Natural killer cell (primary cell): ENCODE measurements at regions not wholly inside any gene's neighbourhood (a gene's known extent, or its start where the extent isn't known, plus 50 kb on each side); places are given as distances from the start of the nearest gene placed in this dataset.

Experiments
- ATAC-seq, 3 donors: fragments of 150-1000 bp in 2 of 3; fragments of 200-7000 bp in 1 of 3; cut with Tn5 transposase; 1 replicate in 1 of 3; 2 replicates in 2 of 3; pipeline ENCODE4 v1.10.0; 2021; ENCODE audit warnings: mild to moderate bottlenecking in 2 of 3, moderate library complexity in 2 of 3
- DNase-seq, 2 donors: peaks; one replicate each; pipeline versions ENCODE4 v3.0.0 to v3.0.0-alpha.2; 2013 to 2021; ENCODE audit warnings: mixed read lengths in 1 of 2
- H3K27ac ChIP-seq: one replicate; pipeline ENCODE4 v1.5.1; 2013; ENCODE audit warnings: mild to moderate bottlenecking, low read length
- H3K27me3 ChIP-seq: one replicate; pipeline ENCODE4 v1.6.1; 2013; ENCODE audit warnings: low read length; ENCODE audit not compliant: control insufficient read depth, insufficient read depth
- H3K36me3 ChIP-seq: one replicate; pipeline ENCODE4 v1.6.1; 2013; ENCODE audit warnings: low read length; ENCODE audit not compliant: control insufficient read depth, insufficient read depth
- H3K4me1 ChIP-seq: one replicate; pipeline ENCODE4 v1.6.1; 2013; ENCODE audit warnings: low read length; ENCODE audit not compliant: control insufficient read depth, insufficient read depth
- H3K4me3 ChIP-seq: one replicate; pipeline ENCODE4 v1.5.1; 2013; ENCODE audit warnings: low read length
- H3K9me3 ChIP-seq: one replicate; pipeline ENCODE4 v1.6.1; 2013; ENCODE audit warnings: low read length; ENCODE audit not compliant: control insufficient read depth, insufficient read depth
- H3K27ac Mint-ChIP-seq, 2 donors: one replicate each; pipeline ENCODE4 v1.8.0; 2022; ENCODE audit warnings: mild to moderate bottlenecking in 2 of 2, mixed read lengths in 2 of 2, moderate library complexity in 1 of 2
- H3K27me3 Mint-ChIP-seq, 2 donors: one replicate each; pipeline ENCODE4 v1.8.0; 2022; ENCODE audit warnings: low read depth in 2 of 2, mixed read lengths in 2 of 2
- H3K36me3 Mint-ChIP-seq: one replicate; pipeline ENCODE4 v1.8.0; 2022; ENCODE audit warnings: mixed read lengths
- H3K4me1 Mint-ChIP-seq, 2 donors: one replicate each; pipeline ENCODE4 v1.8.0; 2022; ENCODE audit warnings: mixed read lengths in 2 of 2
- H3K4me3 Mint-ChIP-seq: one replicate; pipeline ENCODE4 v1.8.0; 2022; ENCODE audit warnings: mild to moderate bottlenecking, moderate library complexity, mixed read lengths
- H3K9me3 Mint-ChIP-seq, 2 donors: one replicate each; pipeline ENCODE4 v1.8.0; 2022; ENCODE audit warnings: mixed read lengths in 2 of 2
- WGBS: methylation state at CpG from one replicate; pipeline ENCODE4 v1.1.7; 2013; ENCODE audit warnings: missing lambda C conversion rate; ENCODE audit not compliant: insufficient coverage; 5-methylcytosine and 5-hydroxymethylcytosine counted together
- intact Hi-C: fragments of 100-400 bp; cut with micrococcal nuclease; formaldehyde crosslinking; loops from one replicate; pipeline ENCODE4 v1.14.2; 2022
- TF ChIP-seq, protein P1 (sequence below): fragments of 200-600 bp; IDR thresholded peaks from one replicate; pipeline ENCODE4 v1.8.0; 2022; ENCODE audit warnings: antibody characterized with exemption

DNA sequence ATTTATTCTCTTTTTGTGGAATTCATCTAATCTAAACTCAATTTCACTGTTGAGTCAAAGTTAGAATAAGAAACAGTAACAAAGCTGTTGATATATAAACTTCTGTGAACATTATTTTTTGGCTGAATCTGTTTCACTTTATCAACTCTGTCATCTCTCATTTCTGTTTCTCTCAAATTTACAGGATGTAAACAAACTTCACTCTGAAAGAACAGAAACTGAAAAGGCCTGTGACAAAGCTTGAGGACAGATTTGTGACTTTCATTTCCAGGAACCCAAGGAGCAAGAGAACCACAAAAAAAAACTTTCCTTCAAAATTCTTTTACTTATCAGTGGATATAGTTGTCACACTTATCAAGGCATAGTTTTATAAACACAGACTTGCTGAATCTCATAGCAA, 447.9 kb upstream of the OPRM1 start:
- intact Hi-C loops: no loop called here
- DNase-seq: no peak
- H3K4me1 Mint-ChIP-seq: no peaks in the 10 kb centered on the region
- H3K4me3 Mint-ChIP-seq: no peak overlapping the region
- Histone ChIP-seq H3K9me3 (no peaks in the 10 kb centered on the region), H3K27ac (no peak overlapping the region), H3K27me3 (no peaks in the 10 kb centered on the region), H3K4me1 (no peaks in the 10 kb centered on the region), H3K4me3 (no peak overlapping the region), H3K36me3 (no peaks in the 10 kb centered on the region)
- no peak for ATAC-seq
- TF ChIP-seq, protein P1, sequence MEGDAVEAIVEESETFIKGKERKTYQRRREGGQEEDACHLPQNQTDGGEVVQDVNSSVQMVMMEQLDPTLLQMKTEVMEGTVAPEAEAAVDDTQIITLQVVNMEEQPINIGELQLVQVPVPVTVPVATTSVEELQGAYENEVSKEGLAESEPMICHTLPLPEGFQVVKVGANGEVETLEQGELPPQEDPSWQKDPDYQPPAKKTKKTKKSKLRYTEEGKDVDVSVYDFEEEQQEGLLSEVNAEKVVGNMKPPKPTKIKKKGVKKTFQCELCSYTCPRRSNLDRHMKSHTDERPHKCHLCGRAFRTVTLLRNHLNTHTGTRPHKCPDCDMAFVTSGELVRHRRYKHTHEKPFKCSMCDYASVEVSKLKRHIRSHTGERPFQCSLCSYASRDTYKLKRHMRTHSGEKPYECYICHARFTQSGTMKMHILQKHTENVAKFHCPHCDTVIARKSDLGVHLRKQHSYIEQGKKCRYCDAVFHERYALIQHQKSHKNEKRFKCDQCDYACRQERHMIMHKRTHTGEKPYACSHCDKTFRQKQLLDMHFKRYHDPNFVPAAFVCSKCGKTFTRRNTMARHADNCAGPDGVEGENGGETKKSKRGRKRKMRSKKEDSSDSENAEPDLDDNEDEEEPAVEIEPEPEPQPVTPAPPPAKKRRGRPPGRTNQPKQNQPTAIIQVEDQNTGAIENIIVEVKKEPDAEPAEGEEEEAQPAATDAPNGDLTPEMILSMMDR: no peak
- H3K27me3 Mint-ChIP-seq: no peaks in the 10 kb centered on the region
- no peak overlapping the region for H3K27ac Mint-ChIP-seq
- peaks cover 9 to 20% of the 10 kb centered on the region in 2 donors for H3K9me3 Mint-ChIP-seq
- no peaks in the 10 kb centered on the region for H3K36me3 Mint-ChIP-seq

- Histone ChIP-seq H3K4me1 (no peaks in the 10 kb centered on the region), H3K9me3 (no peaks in the 10 kb centered on the region), H3K27ac (no peak overlapping the region), H3K36me3 (no peaks in the 10 kb centered on the region), H3K4me3 (no peak overlapping the region), H3K27me3 (no peaks in the 10 kb centered on the region)
- Mint-ChIP-seq H3K4me1 (no peaks in the 10 kb centered on the region), H3K4me3 (no peak overlapping the region), H3K27ac (no peak overlapping the region), H3K9me3 (peaks cover 9 to 18% of the 10 kb centered on the region in 2 donors), H3K36me3 (no peaks in the 10 kb centered on the region), H3K27me3 (no peaks in the 10 kb centered on the region)
- intact Hi-C loops: no loop called here
- TF ChIP-seq, protein P1: no peak
- no peak for ATAC-seq
- DNase-seq: no peak
Observed at GRCh38 chr6:153590411-153590810, 448.6 kb upstream of the OPRM1 start.

DNA sequence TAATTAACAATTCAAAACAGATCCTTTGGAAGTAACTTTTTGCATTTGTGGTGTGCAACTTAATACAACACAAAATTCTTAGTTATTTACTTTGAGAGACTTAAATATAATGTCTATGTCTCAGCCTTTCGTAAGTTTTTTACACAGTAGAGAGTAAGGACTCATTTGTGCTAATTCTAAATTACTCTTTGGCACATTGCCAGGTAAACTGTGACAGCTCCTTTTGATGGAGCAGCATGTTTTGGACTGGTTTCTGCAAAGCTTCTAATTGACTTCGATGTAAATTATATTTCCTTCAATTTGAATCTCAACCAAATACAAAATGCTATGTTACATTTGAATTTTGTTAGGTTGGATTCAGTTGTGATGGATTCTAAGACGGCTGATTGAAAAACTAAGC, 450.7 kb upstream of the OPRM1 start:
- no peak overlapping the region for H3K27ac Mint-ChIP-seq
- Histone ChIP-seq H3K9me3 (no peaks in the 10 kb centered on the region), H3K4me1 (no peaks in the 10 kb centered on the region), H3K27me3 (no peaks in the 10 kb centered on the region), H3K4me3 (no peak overlapping the region), H3K36me3 (no peaks in the 10 kb centered on the region), H3K27ac (no peak overlapping the region)
- DNase-seq: no peak
- intact Hi-C loops: no loop called here
- H3K4me3 Mint-ChIP-seq: no peak overlapping the region
- H3K9me3 Mint-ChIP-seq: peaks cover 8 to 12% of the 10 kb centered on the region in 2 donors
- no peaks in the 10 kb centered on the region for H3K27me3 Mint-ChIP-seq
- H3K4me1 Mint-ChIP-seq: no peaks in the 10 kb centered on the region
- H3K36me3 Mint-ChIP-seq: no peaks in the 10 kb centered on the region
- 100% methylated on average over 1 of the region's 3 CpGs for WGBS
- ATAC-seq: no peak
- TF ChIP-seq, protein P1: no peak

- Mint-ChIP-seq H3K27me3 (no peaks in the 10 kb centered on the region), H3K9me3 (peaks cover 11 to 12% of the 10 kb centered on the region in 2 donors), H3K4me3 (no peak overlapping the region), H3K27ac (no peak overlapping the region), H3K36me3 (no peaks in the 10 kb centered on the region), H3K4me1 (no peaks in the 10 kb centered on the region)
- intact Hi-C loops: no loop called here
- Histone ChIP-seq H3K4me1 (no peaks in the 10 kb centered on the region), H3K9me3 (no peaks in the 10 kb centered on the region), H3K36me3 (no peaks in the 10 kb centered on the region), H3K4me3 (no peak overlapping the region), H3K27me3 (no peaks in the 10 kb centered on the region), H3K27ac (no peak overlapping the region)
- DNase-seq: no peak
- WGBS: no CpG with 5 or more reads among the region's 2 CpGs
- TF ChIP-seq, protein P1: no peak
- ATAC-seq: no peak
Observed at GRCh38 chr6:153583685-153584084, 452.6 kb upstream of the RGS17 start.
